Coronary artery (tissue), 2 donors: ENCODE measurements at regions not wholly inside any gene's neighbourhood (a gene's known extent, or its start where the extent isn't known, plus 50 kb on each side); places are given as distances from the start of the nearest gene placed in this dataset.

Experiments
- DNase-seq: peaks from one replicate; pipeline ENCODE4 v3.0.0-alpha.2; 2017; ENCODE audit warnings: low spot score
- H3K27ac ChIP-seq, 2 donors: fragments of 200-600 bp; sonication (generic); one replicate each; pipeline ENCODE4 v1.5.1; 2016 to 2019
- H3K4me3 ChIP-seq: fragments of 200-600 bp; sonication (generic); 2 replicates; pipeline ENCODE4 v1.5.1; 2016; ENCODE audit warnings: mild to moderate bottlenecking, moderate library complexity
- TF ChIP-seq, protein P1 (sequence below): fragments of 200-600 bp; sonication (generic); IDR thresholded peaks from one replicate; pipeline ENCODE4 v1.5.1; 2019; ENCODE audit warnings: antibody characterized with exemption

DNA sequence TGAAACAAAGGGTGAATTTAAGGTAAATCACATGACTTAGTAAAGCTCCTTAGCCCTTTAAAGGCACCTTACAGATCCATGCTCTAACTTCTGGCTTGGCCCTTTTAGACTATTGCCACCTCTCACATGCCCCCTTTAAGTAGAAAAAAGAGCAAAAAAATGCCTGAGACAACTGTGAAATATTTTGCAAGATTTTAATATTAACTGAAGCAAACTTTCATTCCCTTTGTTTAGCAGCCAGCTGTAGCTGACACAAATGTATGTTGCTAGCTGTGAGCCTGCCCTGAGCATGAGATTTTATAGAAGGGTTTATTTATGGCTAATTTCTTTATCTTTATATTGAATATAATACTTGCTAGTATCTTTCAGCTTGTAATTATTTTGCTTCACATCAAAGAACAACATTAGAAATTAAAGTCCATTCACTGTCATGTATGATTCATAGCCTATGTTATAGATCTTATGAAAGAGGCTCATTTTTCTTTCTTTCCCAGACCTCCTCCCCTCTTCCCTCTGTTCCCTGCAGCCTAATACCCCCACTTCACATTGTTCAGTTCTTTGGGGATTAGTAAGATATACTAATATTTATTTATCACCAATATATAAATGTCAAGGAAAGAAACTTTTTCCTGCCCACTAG, 637.2 kb upstream of the ZEB2 start:
- DNase-seq, result no peak
- Histone ChIP-seq H3K4me3 (no peak overlapping the region), H3K27ac (no peak overlapping the region)
- TF ChIP-seq, protein P1, sequence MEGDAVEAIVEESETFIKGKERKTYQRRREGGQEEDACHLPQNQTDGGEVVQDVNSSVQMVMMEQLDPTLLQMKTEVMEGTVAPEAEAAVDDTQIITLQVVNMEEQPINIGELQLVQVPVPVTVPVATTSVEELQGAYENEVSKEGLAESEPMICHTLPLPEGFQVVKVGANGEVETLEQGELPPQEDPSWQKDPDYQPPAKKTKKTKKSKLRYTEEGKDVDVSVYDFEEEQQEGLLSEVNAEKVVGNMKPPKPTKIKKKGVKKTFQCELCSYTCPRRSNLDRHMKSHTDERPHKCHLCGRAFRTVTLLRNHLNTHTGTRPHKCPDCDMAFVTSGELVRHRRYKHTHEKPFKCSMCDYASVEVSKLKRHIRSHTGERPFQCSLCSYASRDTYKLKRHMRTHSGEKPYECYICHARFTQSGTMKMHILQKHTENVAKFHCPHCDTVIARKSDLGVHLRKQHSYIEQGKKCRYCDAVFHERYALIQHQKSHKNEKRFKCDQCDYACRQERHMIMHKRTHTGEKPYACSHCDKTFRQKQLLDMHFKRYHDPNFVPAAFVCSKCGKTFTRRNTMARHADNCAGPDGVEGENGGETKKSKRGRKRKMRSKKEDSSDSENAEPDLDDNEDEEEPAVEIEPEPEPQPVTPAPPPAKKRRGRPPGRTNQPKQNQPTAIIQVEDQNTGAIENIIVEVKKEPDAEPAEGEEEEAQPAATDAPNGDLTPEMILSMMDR, result no peak

DNA sequence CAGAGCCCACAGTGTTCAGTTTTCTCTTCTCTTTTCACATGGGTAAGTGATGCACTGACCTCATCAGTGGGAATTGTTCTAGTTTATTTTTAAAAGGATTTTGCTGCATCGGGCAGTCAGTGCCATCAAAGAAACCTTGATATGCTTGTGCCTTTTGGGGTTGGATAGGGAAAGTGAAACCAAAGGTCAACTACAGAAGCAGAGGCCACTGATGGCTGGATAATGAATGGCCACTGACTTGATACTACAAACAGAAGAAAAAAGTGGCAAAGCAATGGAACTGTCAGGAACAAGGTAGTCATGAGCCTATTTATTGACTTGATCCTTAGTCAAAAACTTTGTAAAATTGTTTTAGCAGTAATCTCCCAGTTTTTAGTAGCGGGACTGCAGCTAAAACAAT, 636.3 kb upstream of the ZEB2 start:
- Histone ChIP-seq H3K27ac (peak overlapping the region in 1 of 2 donors; percentile 10), H3K4me3 (no peak overlapping the region)
- TF ChIP-seq, protein P1, result no peak
- no peak for DNase-seq

DNA sequence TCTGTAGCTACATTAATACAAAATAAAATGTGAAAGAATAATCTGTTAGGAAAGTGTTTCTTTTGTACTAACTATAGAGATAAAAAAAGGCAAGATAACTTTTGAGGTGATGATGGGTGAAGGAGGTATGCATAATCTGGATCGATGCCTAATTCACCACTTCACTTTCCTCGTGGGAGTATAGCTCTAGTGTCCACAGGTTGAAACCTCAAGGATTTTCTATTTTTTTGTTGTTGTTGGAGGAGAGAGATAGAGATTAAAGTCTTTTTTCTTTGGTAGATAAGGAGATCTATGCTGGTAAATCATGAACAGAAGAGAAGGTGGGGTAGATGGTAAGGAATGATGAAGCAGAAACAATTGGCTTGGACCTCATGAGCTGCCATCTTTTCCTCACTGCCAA, 635.3 kb upstream of the ZEB2 start:
- DNase-seq, result no peak
- no peak overlapping the region for H3K27ac ChIP-seq
- TF ChIP-seq, protein P1, result no peak
- H3K4me3 ChIP-seq, result no peak overlapping the region

DNA sequence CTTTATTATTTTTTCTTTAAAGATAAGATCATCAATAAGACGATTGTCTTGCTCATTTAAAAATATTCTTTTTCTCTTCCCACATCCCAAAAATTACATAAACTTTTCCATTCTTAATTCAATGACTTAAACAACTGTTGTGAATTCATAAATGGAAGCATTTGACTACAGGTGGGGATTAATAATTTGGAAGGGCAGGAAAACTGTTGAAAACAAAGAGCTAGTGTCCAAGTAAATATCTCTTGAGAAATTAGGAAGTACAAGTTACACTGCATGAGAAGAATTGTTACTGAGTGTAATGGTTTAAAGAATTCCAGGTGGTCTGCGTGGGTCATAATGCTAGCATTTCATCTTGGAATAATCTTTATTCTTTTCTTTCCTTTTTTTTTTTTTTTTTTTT, 634.8 kb upstream of the ZEB2 start:
- TF ChIP-seq, protein P1, result no peak

DNA sequence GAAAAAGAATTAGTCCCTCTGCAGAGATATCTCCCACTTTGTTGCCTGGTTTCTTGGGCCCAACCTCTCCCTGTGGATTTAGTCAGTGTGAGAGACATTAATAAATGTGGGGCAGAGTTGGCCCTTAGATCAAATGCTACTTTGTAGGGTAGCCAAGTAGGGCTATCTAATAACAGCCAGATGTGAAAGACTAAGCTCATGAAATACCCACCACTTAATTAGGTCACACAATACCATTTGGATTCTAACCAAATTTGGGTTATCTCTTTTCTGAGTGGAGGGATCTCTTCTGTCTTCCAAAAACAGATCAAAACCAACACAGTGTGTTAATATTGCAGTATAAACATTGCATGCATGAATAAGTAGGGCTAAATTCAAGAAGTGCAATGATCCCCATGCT, 626.8 kb upstream of the ZEB2 start:
- TF ChIP-seq, protein P1, result no peak
- no peak for DNase-seq
- no peak overlapping the region for H3K27ac ChIP-seq
- H3K4me3 ChIP-seq, result no peak overlapping the region

More for the DNA sequence above, 634.8 kb upstream of the ZEB2 start:
- no peak overlapping the region for H3K4me3 ChIP-seq
- DNase-seq, result no peak
- H3K27ac ChIP-seq, result no peak overlapping the region

DNA sequence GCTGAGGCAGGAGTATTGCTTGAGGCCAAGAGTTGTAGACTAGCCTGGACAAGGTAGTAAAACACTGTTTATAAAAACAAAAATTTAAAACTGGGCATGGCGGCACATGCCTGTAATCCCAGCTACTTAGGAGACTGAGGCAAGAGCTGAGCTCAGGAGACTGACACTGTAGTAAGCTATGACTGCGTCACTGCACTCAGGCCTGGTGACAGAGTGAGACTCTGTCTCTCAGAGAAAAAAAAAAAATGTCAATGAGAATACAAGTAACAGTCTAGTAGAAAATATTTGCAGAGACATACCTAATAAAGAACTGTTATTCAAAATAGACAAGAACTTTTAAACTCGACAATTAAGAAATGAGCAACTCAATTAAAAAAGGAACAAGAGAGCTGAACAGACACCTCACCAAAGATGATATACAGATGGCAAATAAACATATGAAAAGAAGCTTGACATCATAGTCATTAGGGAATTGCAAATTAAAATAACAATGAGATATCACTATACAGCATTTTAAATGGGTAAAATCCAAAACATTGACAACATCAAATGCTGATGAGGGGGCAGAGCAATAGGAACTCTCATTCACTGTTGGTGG, 624.3 kb upstream of the ZEB2 start:
- Histone ChIP-seq H3K4me3 (no peak overlapping the region), H3K27ac (no peak overlapping the region)
- TF ChIP-seq, protein P1, result no peak
- DNase-seq, result no peak

DNA sequence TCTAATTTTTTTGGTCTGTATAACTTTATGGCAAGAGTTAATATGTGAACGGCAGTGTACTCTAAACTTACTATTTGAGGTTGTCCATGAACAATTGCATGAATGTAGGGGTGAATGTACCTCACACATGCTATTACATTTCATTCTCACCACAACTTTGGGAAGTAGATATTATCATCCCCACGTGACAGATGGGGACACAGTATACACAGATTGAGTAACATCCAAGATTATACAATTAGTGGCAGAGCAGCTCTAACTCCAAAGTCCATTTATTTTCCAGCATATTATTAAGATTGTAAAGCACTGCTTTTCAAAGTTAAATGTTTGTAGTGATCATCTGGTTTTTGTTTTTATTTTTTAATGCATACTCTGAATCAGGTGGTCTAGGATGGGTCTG, 622.1 kb upstream of the ZEB2 start:
- TF ChIP-seq, protein P1, result no peak
- Histone ChIP-seq H3K27ac (no peak overlapping the region), H3K4me3 (no peak overlapping the region)
- DNase-seq, result no peak
